Adrenal gland (tissue), 5 donors: ENCODE measurements at regions not wholly inside any gene's neighbourhood (a gene's known extent, or its start where the extent isn't known, plus 50 kb on each side); places are given as distances from the start of the nearest gene placed in this dataset.

ENCODE experiments used
- POLR2A ChIP-seq, 2 donors: fragments of 450-650 bp; IDR thresholded peaks; one replicate each; pipeline ENCODE4 v1.6.1; 2017; ENCODE audit warnings: antibody characterized with exemption in 2 of 2, mild to moderate bottlenecking in 2 of 2, moderate library complexity in 1 of 2
- TF ChIP-seq, protein P1 (sequence below), 6 experiments: fragments of 450-650 bp in 4 of 6; fragments of 200-600 bp in 2 of 6; sonication (generic) in 1 of 6; IDR thresholded peaks; 1 replicate in 5 of 6; 2 replicates in 1 of 6; pipeline versions ENCODE4 v1.5.1 to v1.8.0; 2016 to 2021; ENCODE audit warnings: antibody characterized with exemption in 6 of 6, mild to moderate bottlenecking in 2 of 6, moderate library complexity in 1 of 6
- donor health status: DM: no; HTN: no; CAD: no.

DNA sequence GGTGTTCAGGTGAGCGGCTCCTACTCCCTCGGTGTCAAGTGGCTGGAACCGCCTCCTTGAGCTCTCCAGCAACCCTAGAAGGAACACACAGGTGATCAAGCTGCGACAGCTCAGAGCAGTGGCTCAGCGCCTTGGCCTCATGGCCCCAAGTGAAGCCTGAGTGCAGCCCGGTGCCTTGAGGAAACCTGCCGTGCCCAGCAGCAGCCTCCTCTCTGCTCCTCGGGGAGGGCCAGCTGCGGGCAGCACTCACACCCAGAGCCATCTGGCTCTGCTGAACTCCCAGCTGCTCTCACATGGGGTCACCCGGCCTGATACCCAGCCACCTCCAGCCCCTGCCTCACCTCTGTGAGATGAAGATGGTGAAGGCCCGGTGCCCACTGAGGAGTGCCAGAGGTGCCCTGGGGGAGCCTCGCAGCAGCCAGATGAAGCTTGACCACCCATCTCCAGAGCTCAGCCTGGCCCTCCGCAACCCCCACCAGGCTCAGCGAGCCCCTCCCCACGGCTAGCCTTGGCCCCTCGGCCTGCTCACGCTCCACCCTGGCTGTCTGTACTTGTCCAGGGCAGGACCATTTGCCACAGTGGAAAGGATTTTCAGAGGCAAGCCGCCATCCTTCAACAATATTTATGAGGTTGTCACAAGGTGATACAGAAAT lies 70.6 kb upstream of the RAB6C start:
- no peak for TF ChIP-seq POLR2A (IDR thresholded peaks at IDR 0.05)
- TF ChIP-seq, protein P1, sequence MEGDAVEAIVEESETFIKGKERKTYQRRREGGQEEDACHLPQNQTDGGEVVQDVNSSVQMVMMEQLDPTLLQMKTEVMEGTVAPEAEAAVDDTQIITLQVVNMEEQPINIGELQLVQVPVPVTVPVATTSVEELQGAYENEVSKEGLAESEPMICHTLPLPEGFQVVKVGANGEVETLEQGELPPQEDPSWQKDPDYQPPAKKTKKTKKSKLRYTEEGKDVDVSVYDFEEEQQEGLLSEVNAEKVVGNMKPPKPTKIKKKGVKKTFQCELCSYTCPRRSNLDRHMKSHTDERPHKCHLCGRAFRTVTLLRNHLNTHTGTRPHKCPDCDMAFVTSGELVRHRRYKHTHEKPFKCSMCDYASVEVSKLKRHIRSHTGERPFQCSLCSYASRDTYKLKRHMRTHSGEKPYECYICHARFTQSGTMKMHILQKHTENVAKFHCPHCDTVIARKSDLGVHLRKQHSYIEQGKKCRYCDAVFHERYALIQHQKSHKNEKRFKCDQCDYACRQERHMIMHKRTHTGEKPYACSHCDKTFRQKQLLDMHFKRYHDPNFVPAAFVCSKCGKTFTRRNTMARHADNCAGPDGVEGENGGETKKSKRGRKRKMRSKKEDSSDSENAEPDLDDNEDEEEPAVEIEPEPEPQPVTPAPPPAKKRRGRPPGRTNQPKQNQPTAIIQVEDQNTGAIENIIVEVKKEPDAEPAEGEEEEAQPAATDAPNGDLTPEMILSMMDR (IDR thresholded peaks at IDR 0.05), result no peak
